IPS-20b (cell line): ENCODE measurements at regions not wholly inside any gene's neighbourhood (a gene's known extent, or its start where the extent isn't known, plus 50 kb on each side); places are given as distances from the start of the nearest gene placed in this dataset.

Experiments used
- H3K27ac ChIP-seq: one replicate; pipeline ENCODE4 v1.5.1; 2013; ENCODE audit warnings: low read length
- H3K27me3 ChIP-seq: 2 replicates; pipeline ENCODE4 v1.6.1; 2013; ENCODE audit warnings: mild to moderate bottlenecking, low read length, inconsistent platforms; ENCODE audit not compliant: insufficient read depth
- H3K36me3 ChIP-seq: 2 replicates; pipeline ENCODE4 v1.6.1; 2013; ENCODE audit warnings: low read depth, mild to moderate bottlenecking, inconsistent platforms, low read length, moderate library complexity; ENCODE audit not compliant: insufficient read depth
- H3K4me1 ChIP-seq: 2 replicates; pipeline ENCODE4 v1.6.1; 2013; ENCODE audit warnings: mild to moderate bottlenecking, control low read depth, inconsistent platforms, low read length, moderate library complexity; ENCODE audit not compliant: insufficient read depth
- H3K4me3 ChIP-seq: 2 replicates; pipeline ENCODE4 v1.5.1; 2013; ENCODE audit warnings: mild to moderate bottlenecking, low read length, inconsistent platforms
- H3K9ac ChIP-seq: 2 replicates; pipeline ENCODE4 v1.6.1; 2013; ENCODE audit warnings: low read depth, mild to moderate bottlenecking, inconsistent platforms, low read length, moderate library complexity
- H3K9me3 ChIP-seq: 2 replicates; pipeline ENCODE4 v1.6.1; 2013; ENCODE audit warnings: mild to moderate bottlenecking, low read depth, low read length, inconsistent platforms; ENCODE audit not compliant: insufficient read depth

DNA sequence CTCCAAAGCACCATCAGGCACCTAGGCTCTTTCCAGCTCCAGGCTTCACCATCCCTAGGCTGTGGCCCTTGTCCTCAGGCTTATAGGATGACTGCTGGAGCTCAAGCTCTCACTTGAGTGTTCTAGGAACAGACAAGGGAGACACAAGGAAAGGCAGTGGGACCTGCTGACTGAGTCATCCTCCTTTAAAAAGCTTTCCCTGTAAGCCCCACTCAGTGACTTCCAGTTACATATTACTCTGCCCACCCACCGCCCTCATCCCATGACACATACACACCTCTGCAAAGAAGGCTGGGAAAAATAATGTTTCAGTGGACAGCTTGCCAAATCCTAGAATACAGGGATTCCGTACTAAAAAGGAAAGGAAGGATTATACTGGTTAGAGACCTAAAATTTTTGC is 154.2 kb upstream of the ZNF366 start:
- Histone ChIP-seq H3K9ac (no peak overlapping the region), H3K4me3 (no peak overlapping the region), H3K36me3 (no peaks in the 10 kb centered on the region), H3K27me3 (no peaks in the 10 kb centered on the region; the same call in 1 of the 2 replicates), H3K27ac (no peak overlapping the region), H3K9me3 (no peaks in the 10 kb centered on the region), H3K4me1 (peaks cover 15% of the 10 kb centered on the region; the same call in 1 of the 2 replicates)

DNA sequence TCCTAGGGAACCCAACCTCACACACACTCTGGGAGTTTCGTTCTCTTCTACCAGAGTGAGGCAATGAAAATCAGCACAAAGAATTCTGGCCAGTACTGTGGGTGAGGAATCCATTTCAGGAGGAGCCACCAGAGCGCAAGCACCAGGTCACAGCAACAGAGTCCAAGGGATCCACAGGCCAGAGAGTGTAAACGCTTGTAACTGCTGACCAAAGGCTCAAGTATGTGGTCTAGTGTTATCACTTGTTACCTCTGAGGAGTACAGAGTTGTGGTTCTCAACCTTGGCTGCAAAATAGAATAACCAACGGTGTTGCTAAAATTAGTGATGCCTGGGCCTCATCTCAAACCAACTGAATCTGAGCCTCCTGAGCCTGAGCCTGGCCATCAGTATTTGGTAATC is 152.5 kb upstream of the ZNF366 start:
- Histone ChIP-seq H3K9me3 (no peaks in the 10 kb centered on the region), H3K27me3 (no peaks in the 10 kb centered on the region; the same call in 1 of the 2 replicates), H3K4me1 (peaks cover 15% of the 10 kb centered on the region; the same call in 1 of the 2 replicates), H3K4me3 (no peak overlapping the region), H3K9ac (no peak overlapping the region), H3K36me3 (no peaks in the 10 kb centered on the region), H3K27ac (no peak overlapping the region)

DNA sequence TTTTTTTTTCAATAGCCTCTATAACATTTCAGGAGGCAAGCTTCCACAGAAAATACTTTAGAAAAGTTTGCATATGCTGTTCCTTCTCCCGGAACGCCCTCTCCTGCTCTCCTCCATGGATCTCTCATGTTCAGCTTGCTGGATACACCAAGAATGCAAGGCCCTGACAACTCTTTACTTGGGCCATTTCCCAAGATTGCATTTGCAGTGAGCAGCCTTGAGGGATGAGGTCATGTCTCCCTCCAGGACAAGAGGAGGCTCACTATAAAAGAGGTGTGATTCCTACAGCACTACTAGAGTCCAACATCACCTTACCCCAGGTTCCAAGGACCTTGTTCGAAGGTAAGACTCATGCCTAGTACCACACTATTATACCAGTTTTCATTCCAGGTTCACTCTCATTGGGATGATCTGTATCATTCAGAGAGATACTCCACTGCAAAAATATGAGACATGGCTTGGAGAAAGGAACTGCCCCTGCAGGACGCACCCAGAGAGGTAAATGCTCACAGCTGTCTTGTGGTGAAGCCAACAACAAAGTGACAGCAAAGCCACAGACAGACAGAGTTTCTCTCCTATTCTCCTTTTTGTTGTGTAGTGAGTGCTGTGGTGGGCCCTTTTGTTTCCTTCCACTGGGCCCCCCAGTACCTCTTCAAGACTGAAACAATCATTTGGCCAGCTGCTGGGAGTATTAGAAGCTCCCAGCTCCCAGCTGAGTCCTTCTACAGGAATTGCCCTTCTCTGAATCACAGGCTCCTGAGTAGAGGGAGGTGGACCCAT is 151.7 kb upstream of the ZNF366 start:
- Histone ChIP-seq H3K27ac (no peak overlapping the region), H3K9me3 (no peaks in the 10 kb centered on the region), H3K27me3 (no peaks in the 10 kb centered on the region; the same call in 1 of the 2 replicates), H3K36me3 (no peaks in the 10 kb centered on the region), H3K4me3 (no peak overlapping the region), H3K9ac (no peak overlapping the region), H3K4me1 (peaks cover 13% of the 10 kb centered on the region; the same call in 1 of the 2 replicates)

DNA sequence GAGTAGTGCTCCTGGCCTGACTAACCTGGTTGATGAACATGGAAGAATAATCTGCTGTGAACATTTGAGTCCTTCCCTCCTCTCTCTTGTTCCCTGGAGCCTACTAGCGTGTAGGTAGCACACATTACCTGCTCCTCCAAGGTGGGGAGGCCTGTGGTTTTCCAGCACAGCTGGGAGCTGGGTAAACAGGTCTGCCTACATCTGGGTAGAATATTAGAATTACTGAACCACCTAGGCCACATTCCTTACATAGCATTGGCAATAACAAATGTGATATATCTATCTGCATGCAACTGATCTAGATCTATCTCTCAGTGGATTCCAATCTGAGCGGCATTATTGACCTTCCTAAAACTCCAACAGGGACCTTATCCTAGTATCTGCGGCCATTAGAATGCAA is 151.0 kb upstream of the ZNF366 start:
- Histone ChIP-seq H3K27ac (no peak overlapping the region), H3K4me1 (peaks cover 7% of the 10 kb centered on the region; the same call in 1 of the 2 replicates), H3K4me3 (no peak overlapping the region), H3K9ac (no peak overlapping the region), H3K9me3 (no peaks in the 10 kb centered on the region), H3K36me3 (no peaks in the 10 kb centered on the region), H3K27me3 (no peaks in the 10 kb centered on the region; the same call in 1 of the 2 replicates)

DNA sequence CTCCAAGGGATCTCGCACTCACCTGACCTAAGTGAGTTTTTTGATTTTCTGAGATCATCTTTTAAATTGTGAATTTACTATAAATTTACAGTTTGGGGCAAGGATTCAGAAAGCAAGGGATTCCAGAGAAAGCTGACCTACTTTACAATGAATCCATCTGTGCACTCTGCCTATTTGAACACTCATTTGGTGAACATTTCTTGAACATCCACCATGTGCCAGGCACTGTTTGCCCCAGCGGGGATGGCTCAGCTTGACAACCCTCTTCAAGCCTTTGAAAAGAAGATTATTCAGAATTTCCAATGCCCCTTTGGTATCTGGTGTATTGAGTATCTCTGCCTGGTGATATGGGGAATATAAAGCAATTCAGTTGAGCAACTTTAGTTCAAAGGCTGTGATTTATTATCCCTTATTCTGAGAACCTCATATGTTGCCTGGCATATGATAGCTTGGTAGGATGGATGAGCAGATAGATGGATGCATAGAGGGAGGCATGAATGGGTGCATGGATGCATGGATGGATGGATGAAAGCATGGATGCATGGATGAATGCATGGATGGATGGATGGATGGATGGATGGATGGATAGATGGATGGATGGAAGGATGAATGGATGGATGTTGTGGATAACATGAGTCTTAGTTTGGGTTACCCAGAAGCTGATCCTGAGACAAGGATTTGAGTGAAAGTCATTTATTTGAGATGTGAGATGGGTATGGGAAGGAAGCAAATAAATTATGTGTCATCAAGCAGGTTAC is 149.7 kb upstream of the ZNF366 start:
- no peaks in the 10 kb centered on the region; the same call in 1 of the 2 replicates for H3K27me3 ChIP-seq
- no peaks in the 10 kb centered on the region for H3K9me3 ChIP-seq
- no peak overlapping the region for H3K9ac ChIP-seq
- H3K27ac ChIP-seq, result no peak overlapping the region
- H3K4me1 ChIP-seq, result no peaks in the 10 kb centered on the region; the same call in 1 of the 2 replicates
- no peak overlapping the region for H3K4me3 ChIP-seq
- no peaks in the 10 kb centered on the region for H3K36me3 ChIP-seq

DNA sequence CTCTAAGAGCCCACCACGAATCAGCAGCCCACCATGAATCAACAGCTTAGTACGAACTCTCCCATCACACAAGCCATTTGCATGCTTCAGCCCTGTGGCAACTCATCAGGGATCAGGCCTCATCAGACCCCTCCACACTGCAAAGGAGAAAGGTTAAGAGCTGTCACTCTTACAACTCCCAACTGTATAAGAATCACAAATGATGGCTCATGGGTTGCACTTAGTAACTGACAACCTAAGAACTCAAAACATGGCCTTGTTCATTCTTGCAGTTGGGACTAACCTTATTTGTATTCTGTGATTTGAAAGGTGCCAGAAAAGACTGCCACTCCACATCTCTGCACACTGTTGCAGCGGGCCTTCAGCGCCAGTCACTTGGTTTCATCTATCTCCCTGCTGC is 149.1 kb upstream of the ZNF366 start:
- no peaks in the 10 kb centered on the region for H3K4me1 ChIP-seq
- H3K27ac ChIP-seq, result no peak overlapping the region
- no peak overlapping the region for H3K4me3 ChIP-seq
- no peaks in the 10 kb centered on the region; the same call in 1 of the 2 replicates for H3K27me3 ChIP-seq
- no peak overlapping the region for H3K9ac ChIP-seq
- no peaks in the 10 kb centered on the region for H3K9me3 ChIP-seq
- H3K36me3 ChIP-seq, result no peaks in the 10 kb centered on the region

DNA sequence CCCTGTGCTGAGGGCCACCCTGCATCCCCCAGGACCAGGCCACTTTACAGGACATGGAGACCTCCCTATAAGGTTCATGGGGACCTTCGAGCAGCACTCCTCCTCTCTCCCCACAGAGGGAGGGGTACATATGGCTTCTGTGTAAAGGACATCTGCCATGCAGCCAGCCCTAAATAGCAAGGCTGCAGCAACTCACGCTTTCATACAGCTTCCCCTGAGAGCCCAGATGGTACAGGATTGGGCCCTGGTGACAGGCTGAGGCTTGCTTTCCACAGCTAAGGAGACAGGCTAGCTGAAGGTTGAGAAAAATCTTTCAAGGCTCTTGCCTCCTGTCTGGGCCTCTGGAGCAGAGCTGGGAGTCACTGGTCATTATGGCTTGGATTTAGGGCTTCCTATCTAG is 147.0 kb upstream of the ZNF366 start:
- H3K4me1 ChIP-seq, result no peaks in the 10 kb centered on the region
- H3K27me3 ChIP-seq, result no peaks in the 10 kb centered on the region; the same call in 1 of the 2 replicates
- H3K36me3 ChIP-seq, result no peaks in the 10 kb centered on the region
- no peak overlapping the region for H3K9ac ChIP-seq
- no peaks in the 10 kb centered on the region for H3K9me3 ChIP-seq
- H3K4me3 ChIP-seq, result no peak overlapping the region
- no peak overlapping the region for H3K27ac ChIP-seq

DNA sequence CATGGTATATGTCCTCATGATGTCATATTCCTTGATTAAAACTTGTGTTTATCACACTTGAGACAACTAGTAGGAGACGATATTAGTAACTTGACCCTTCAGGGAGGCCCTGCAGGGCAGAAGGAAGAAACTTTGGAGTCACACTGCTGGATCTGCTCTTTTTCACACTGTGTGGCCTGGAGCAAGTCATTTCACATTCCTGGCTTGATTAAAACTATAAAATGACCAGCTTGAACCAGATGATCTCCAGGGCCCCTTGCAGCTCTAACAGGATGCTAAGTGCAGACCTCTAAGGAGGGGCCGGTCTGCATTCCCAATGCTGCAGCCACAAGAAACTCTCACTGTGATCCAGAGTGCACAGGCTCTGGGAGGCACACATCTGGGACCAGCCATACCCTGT is 146.4 kb upstream of the ZNF366 start:
- no peak overlapping the region for H3K4me3 ChIP-seq
- no peaks in the 10 kb centered on the region for H3K4me1 ChIP-seq
- no peak overlapping the region for H3K27ac ChIP-seq
- H3K9ac ChIP-seq, result no peak overlapping the region
- no peaks in the 10 kb centered on the region for H3K27me3 ChIP-seq
- H3K9me3 ChIP-seq, result no peaks in the 10 kb centered on the region
- no peaks in the 10 kb centered on the region for H3K36me3 ChIP-seq

DNA sequence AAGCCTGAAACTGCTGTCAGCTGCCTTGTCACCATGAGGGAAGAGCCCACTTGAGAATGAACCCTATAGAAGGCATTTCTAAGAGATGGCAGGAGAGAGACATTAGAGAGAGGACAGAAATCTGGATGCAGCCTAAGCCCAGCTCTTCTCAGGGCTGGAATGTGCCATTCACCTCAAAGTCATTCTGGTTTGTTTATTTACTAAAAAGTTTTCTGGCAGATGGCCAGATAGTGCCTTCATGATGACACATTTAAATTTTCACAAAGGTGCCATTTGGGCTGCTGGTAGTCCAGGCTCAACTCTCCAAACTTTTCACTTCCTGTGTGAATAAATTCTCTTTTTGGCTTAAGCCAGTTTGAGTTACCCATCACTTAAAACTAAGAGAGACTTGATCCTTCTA is 144.6 kb upstream of the ZNF366 start:
- H3K27ac ChIP-seq, result no peak overlapping the region
- no peaks in the 10 kb centered on the region for H3K27me3 ChIP-seq
- H3K4me3 ChIP-seq, result no peak overlapping the region
- H3K9ac ChIP-seq, result no peak overlapping the region
- no peaks in the 10 kb centered on the region for H3K4me1 ChIP-seq
- H3K36me3 ChIP-seq, result no peaks in the 10 kb centered on the region
- H3K9me3 ChIP-seq, result no peaks in the 10 kb centered on the region

DNA sequence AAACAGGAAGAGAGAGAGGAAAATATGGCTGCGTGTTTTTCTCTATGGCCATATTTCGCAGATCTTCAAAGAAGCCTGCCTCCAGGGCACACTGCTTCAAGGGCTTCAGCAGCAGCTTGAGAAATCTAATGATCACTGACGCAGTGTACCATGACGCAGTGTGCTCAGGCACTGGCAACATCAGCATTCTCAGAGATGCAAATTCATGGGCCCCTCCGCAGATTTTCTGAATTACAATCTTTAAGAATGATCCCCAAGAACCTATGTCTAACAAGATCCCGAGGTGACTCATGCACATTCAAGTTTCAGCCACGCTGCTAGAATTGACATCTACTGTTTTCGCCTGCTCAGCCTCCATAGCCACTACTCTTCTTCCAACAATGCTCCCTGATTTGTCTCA is 143.9 kb upstream of the ZNF366 start:
- no peaks in the 10 kb centered on the region for H3K4me1 ChIP-seq
- H3K36me3 ChIP-seq, result no peaks in the 10 kb centered on the region
- H3K27me3 ChIP-seq, result no peaks in the 10 kb centered on the region
- H3K27ac ChIP-seq, result no peak overlapping the region
- no peaks in the 10 kb centered on the region for H3K9me3 ChIP-seq
- no peak overlapping the region for H3K4me3 ChIP-seq
- no peak overlapping the region for H3K9ac ChIP-seq

DNA sequence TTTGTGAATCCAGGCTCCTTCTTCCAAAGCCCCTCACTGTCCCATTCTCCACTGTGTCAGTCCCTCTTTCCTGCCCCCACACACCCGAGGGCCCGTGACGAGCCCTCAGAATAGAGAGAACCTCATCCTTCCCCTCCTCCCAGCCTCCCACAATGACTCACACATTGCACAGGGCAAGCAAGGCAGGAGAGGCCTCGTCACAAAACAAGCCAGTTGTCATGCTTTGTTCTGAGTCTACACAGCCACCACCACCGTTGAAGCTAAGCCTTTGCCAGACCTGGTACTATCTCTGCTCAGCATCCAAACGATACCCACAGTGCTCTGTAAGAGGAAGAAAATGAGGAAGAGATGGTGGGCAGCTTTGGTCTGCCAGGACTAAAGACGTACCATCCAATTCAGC is 142.2 kb upstream of the ZNF366 start:
- H3K27ac ChIP-seq, result no peak overlapping the region
- no peaks in the 10 kb centered on the region for H3K27me3 ChIP-seq
- no peaks in the 10 kb centered on the region for H3K4me1 ChIP-seq
- H3K4me3 ChIP-seq, result no peak overlapping the region
- H3K9me3 ChIP-seq, result no peaks in the 10 kb centered on the region
- no peak overlapping the region for H3K9ac ChIP-seq
- H3K36me3 ChIP-seq, result no peaks in the 10 kb centered on the region

DNA sequence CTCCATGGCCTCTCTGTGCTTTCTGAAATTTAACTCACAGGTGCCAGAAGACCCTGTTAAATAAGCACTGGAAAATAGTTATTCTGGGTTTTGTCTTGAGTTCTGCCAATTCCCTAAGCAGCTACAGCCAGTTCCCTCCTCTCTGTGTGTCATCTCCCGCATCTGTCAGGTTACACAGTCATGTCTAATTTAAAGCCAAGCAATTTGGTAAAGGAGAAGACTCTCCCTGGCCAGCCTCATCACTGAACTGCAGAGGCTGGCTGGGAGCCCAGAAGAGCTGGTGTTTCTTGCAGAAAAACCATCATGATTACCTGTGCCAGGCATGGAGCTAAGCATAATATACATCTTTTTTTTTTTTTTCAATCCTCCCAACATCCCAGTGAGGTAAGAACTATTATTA is 141.3 kb upstream of the ZNF366 start:
- H3K9me3 ChIP-seq, result no peaks in the 10 kb centered on the region
- H3K27ac ChIP-seq, result no peak overlapping the region
- H3K9ac ChIP-seq, result no peak overlapping the region
- H3K27me3 ChIP-seq, result no peaks in the 10 kb centered on the region
- H3K4me1 ChIP-seq, result no peaks in the 10 kb centered on the region
- H3K4me3 ChIP-seq, result no peak overlapping the region
- H3K36me3 ChIP-seq, result no peaks in the 10 kb centered on the region
